Esophagus squamous epithelium (tissue), 5 donors: ENCODE measurements at regions not wholly inside any gene's neighbourhood (a gene's known extent, or its start where the extent isn't known, plus 50 kb on each side); places are given as distances from the start of the nearest gene placed in this dataset.

Source experiments
- DNase-seq: peaks from one replicate; lab custom pipeline; 2025; lab: John Stamatoyannopoulos, UW
- H3K27ac ChIP-seq, 4 donors: fragments of 200-600 bp; sonication (generic); one replicate each; pipeline ENCODE4 v1.5.1; 2016 to 2019; ENCODE audit warnings: mild to moderate bottlenecking in 1 of 4
- H3K27me3 ChIP-seq, 4 donors: fragments of 200-600 bp; sonication (generic); 1 replicate in 3 of 4; 2 replicates in 1 of 4; pipeline versions ENCODE4 v1.5.1 to v1.6.0; 2017 to 2021; ENCODE audit warnings: antibody characterized with exemption in 1 of 4
- H3K36me3 ChIP-seq, 3 donors: fragments of 200-600 bp; sonication (generic); one replicate each; pipeline ENCODE4 v1.5.1; 2016 to 2019
- H3K4me1 ChIP-seq, 3 donors: fragments of 200-600 bp; sonication (generic); one replicate each; pipeline ENCODE4 v1.5.1; 2017 to 2019
- H3K4me3 ChIP-seq, 4 donors: fragments of 200-600 bp; sonication (generic); 1 replicate in 3 of 4; 2 replicates in 1 of 4; pipeline ENCODE4 v1.5.1; 2016 to 2019; ENCODE audit warnings: mild to moderate bottlenecking in 2 of 4, moderate library complexity in 1 of 4
- H3K9me3 ChIP-seq, 3 donors: fragments of 200-600 bp; sonication (generic); one replicate each; pipeline ENCODE4 v1.5.1; 2016 to 2019
- POLR2A ChIP-seq, 4 donors: fragments of 450-650 bp; IDR thresholded peaks; one replicate each; pipeline ENCODE4 v1.6.1; 2017; ENCODE audit warnings: antibody characterized with exemption in 4 of 4, mild to moderate bottlenecking in 4 of 4, moderate library complexity in 3 of 4
- WGBS, 2 donors: methylation state at CpG; one replicate each; pipeline ENCODE4 v1.1.5; 2018; 5-methylcytosine and 5-hydroxymethylcytosine counted together
- intact Hi-C: fragments of 100-400 bp; cut with DNase I; formaldehyde crosslinking; loops from one replicate; pipeline ENCODE4 v1.15.0; 2022
- TF ChIP-seq, protein P1 (sequence below), 6 experiments: fragments of 450-650 bp in 4 of 6; fragments of 200-600 bp in 2 of 6; sonication (generic) in 2 of 6; IDR thresholded peaks; one replicate each; pipeline ENCODE4 v1.5.1; 2016 to 2019; ENCODE audit warnings: antibody characterized with exemption in 6 of 6, mild to moderate bottlenecking in 4 of 6, moderate library complexity in 4 of 6
- donor health status: DM: yes; HTN: yes; CAD: no.

DNA sequence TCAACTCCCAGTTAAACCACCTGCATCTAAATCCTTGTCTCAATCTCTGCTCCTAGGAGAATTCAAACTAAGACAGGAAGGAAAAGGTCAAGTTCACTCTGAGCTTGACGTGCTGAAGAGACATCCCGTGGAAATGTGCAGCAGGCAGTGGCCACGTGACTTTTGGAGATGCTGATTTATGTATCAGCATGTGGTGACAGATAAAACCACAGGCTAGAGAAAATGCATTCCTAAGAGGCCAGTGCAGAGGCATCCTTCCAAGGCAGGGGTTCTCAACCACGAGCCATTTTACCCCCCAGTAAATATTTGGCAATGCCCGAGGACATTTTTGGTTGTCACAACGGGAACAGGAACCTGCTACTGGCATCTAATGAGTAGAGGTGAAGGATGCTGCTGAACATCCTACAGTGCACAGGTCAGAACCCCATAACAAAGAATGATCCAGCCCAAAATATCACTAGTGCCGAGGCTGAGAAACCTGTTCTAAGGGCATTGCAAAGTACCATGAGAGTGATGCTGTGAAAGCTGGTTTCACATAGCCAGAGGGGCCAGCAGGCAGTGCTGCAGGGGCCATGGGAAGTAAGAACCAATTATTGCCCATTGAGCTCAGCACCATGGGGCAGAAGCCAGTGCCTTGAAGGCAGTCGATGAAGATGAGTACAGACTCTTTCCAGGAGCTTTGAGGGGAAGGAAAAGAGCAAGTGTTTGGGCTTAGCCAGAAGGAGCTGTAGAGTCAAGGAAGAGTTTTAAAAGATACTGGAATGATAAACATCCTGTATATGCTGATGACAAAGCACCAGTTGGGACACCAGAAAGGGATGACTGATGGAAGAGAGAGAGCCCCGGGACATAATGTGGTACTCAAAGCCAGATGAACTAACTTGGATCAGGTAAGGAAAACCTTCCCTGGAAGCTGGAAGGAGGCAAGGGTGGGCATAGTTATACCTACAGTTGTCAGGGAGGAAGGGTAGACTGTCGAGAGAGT, 174.6 kb downstream of the HAUS1 start:
- Histone ChIP-seq H3K9me3 (no peaks in the 10 kb centered on the region), H3K4me1 (peaks cover 0 to 7% (median 0%) of the 10 kb centered on the region in 3 donors), H3K4me3 (no peak overlapping the region), H3K27ac (no peak overlapping the region), H3K36me3 (no peaks in the 10 kb centered on the region), H3K27me3 (no peaks in the 10 kb centered on the region)
- intact Hi-C loops: loop anchor here (10.0 kb wide), 1 partner anchor 104 kb away; a partner anchor contains a TSS
- 30 to 33% methylated on average over 9 to 10 of the region's 10 CpGs for WGBS, 2 donors
- TF ChIP-seq, protein P1, sequence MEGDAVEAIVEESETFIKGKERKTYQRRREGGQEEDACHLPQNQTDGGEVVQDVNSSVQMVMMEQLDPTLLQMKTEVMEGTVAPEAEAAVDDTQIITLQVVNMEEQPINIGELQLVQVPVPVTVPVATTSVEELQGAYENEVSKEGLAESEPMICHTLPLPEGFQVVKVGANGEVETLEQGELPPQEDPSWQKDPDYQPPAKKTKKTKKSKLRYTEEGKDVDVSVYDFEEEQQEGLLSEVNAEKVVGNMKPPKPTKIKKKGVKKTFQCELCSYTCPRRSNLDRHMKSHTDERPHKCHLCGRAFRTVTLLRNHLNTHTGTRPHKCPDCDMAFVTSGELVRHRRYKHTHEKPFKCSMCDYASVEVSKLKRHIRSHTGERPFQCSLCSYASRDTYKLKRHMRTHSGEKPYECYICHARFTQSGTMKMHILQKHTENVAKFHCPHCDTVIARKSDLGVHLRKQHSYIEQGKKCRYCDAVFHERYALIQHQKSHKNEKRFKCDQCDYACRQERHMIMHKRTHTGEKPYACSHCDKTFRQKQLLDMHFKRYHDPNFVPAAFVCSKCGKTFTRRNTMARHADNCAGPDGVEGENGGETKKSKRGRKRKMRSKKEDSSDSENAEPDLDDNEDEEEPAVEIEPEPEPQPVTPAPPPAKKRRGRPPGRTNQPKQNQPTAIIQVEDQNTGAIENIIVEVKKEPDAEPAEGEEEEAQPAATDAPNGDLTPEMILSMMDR (IDR thresholded peaks at IDR 0.05): no peak
- no peak for TF ChIP-seq POLR2A (IDR thresholded peaks at IDR 0.05)
- DNase-seq: no peak

DNA sequence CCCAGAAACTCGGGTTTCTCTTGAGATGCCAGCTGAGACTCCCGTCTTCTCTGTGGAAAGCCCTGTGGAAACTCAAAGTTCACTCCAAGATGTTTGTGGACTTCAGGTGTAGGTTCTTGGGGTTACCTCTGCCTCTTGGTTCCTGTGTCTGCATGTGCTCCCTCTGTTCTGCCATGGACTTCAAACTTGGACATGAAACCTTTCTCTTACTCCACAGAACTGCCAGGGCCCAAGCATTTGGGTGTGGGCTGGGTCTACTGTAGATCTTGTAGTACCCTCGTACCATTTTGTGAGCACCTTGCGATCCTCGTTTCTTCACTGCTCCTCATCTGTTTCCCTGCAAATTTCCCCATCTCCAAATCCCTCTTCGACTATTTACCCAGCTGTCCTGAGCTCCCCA, 175.5 kb downstream of the HAUS1 start:
- Histone ChIP-seq H3K36me3 (no peaks in the 10 kb centered on the region), H3K4me3 (no peak overlapping the region), H3K9me3 (no peaks in the 10 kb centered on the region), H3K27ac (no peak overlapping the region), H3K4me1 (peaks cover 0 to 7% (median 0%) of the 10 kb centered on the region in 3 donors), H3K27me3 (no peaks in the 10 kb centered on the region)
- 88 to 89% methylated on average over 6 of the region's 6 CpGs for WGBS, 2 donors
- no peak for DNase-seq
- TF ChIP-seq, protein P1 (IDR thresholded peaks at IDR 0.05): no peak
- no peak for TF ChIP-seq POLR2A (IDR thresholded peaks at IDR 0.05)
- intact Hi-C loops: loop anchor here (5.0 to 10.0 kb wide), 3 partner anchors 105 to 378 kb away; partner anchors contain the start of gene LOXHD1

DNA sequence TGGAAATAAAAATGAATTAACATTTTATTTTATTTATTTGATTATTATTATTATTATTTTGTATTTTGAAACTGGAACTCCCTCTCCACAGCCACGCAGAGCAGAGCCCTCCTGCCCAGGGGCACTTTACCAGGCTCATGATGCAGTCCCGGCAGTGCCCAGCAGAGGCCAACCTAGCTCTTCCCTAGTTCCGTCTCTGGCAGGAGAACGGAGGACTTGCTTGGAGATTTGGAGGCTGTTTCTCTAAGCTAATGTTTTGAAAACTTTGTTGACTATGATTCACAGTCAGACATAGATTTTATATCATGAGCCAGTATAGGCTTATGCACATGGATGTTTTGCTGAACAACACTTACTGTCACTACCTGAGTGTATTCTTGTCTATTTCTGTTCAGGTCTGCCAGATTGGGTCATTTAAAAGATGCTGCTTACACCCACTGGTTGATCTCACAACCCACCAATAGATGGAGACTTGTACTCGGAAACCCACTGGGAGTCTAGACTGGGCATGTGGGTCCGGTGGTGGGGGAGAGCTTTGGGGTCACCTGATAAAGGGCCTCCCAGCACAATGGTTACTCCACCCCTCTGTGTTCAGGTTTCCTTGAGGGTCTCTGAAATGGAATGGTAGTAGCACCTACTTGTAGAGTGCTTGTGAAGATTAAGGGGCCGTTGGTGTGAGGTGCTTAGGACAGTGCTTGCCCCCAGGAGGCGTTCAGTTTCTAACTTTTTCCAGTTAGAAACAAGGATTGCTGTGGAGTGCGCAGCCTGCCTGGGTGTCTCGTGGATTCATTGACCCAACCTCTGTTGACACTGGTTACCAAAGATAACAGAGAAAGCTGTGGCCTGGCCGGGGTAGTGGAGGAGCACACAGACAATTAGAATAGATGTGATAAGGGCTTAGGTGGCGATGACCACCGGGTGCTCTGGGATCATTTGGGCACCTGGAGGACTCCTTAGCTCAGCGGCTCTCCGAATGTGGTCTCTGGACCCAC, 177.3 kb downstream of the HAUS1 start:
- H3K36me3 ChIP-seq: no peaks in the 10 kb centered on the region
- intact Hi-C loops: loop anchor here (5.0 to 10.0 kb wide), 2 partner anchors 203 to 376 kb away; partner anchors contain the start of gene LOXHD1
- H3K9me3 ChIP-seq: no peaks in the 10 kb centered on the region
- WGBS, 2 donors: 36 to 48% methylated on average over 10 to 12 of the region's 15 CpGs
- H3K27ac ChIP-seq: no peak overlapping the region
- DNase-seq: no peak
- no peaks in the 10 kb centered on the region for H3K27me3 ChIP-seq
- H3K4me3 ChIP-seq: no peak overlapping the region
- H3K4me1 ChIP-seq: peaks cover 0 to 7% (median 0%) of the 10 kb centered on the region in 3 donors
- TF ChIP-seq, protein P1 (IDR thresholded peaks at IDR 0.05): peak in 5 of 6 experiments; percentile 87 to 93 (median 91)
- no peak for TF ChIP-seq POLR2A (IDR thresholded peaks at IDR 0.05)

DNA sequence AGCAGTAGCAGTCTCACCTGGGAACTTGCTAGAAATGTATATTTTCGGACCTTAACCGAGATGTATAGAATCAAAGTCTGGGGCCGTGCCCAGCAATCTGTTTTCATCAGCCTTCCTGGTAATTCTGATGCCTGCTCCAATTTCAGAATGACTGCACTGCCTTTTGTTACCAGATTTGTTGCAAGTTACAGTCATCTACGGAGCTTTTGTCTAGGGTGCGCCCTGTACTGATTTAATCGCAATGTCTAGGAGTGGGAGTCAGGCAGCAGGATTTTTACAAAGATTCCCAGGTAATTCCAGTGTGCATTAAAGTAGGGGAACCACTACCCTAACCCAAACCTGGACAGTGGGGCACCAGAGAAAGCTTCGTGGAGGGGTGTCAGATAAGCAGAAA, 178.0 kb downstream of the HAUS1 start:
- intact Hi-C loops: loop anchor here (5.0 to 10.0 kb wide), 2 partner anchors 203 to 375 kb away; partner anchors contain the start of gene LOXHD1
- Histone ChIP-seq H3K4me1 (peaks cover 0 to 7% (median 0%) of the 10 kb centered on the region in 3 donors), H3K36me3 (no peaks in the 10 kb centered on the region), H3K4me3 (no peak overlapping the region), H3K27me3 (no peaks in the 10 kb centered on the region), H3K9me3 (no peaks in the 10 kb centered on the region), H3K27ac (no peak overlapping the region)
- DNase-seq: no peak
- WGBS, 2 donors: 90 to 99% methylated on average over 6 to 7 of the region's 7 CpGs
- TF ChIP-seq, protein P1 (IDR thresholded peaks at IDR 0.05): no peak
- no peak for TF ChIP-seq POLR2A (IDR thresholded peaks at IDR 0.05)
